ENCODE measurements at regions not wholly inside any gene's neighbourhood (a gene's known extent, or its start where the extent isn't known, plus 50 kb on each side); places are given as distances from the start of the nearest gene placed in this dataset.

- Histone ChIP-seq H3K27ac (ENCODE audit: low read length) (no peak overlapping the region), H3K4me1 (ENCODE audit: low read length) (no peaks in the 10 kb centered on the region), H2AFZ (ENCODE audit: low read length) (no peak overlapping the region), H3K9me3 (ENCODE audit: low read length) (no peaks in the 10 kb centered on the region), H3K4me3 (ENCODE audit: low read length) (no peak overlapping the region), H3K4me2 (ENCODE audit: low read depth, low read length, poor library complexity, severe bottlenecking) (no peak overlapping the region), H3K27me3 (ENCODE audit: low read length) (no peaks in the 10 kb centered on the region), H3K9ac (ENCODE audit: low read length) (no peak overlapping the region), H3K36me3 (ENCODE audit: insufficient read depth, low read length) (no peaks in the 10 kb centered on the region), H4K20me1 (ENCODE audit: insufficient read depth, low read depth, low read length) (no peaks in the 10 kb centered on the region), H3K79me2 (ENCODE audit: low read length) (no peaks in the 10 kb centered on the region), H3K9me2 (replicated peaks; ENCODE audit: insufficient read depth, low read length) (no peaks in the 10 kb centered on the region)
- DNase-seq: no peak
Measured at GRCh38 chrX:114332766-114333165, 251.1 kb upstream of the HTR2C start.

- H3K4me2 ChIP-seq (ENCODE audit: low read depth, low read length, poor library complexity, severe bottlenecking): no peak overlapping the region
- H3K27me3 ChIP-seq (ENCODE audit: low read length): no peaks in the 10 kb centered on the region
- no peak overlapping the region for H3K27ac ChIP-seq (ENCODE audit: low read length)
- H4K20me1 ChIP-seq (ENCODE audit: insufficient read depth, low read depth, low read length): no peaks in the 10 kb centered on the region
- no peaks in the 10 kb centered on the region for H3K9me2 ChIP-seq (replicated peaks; ENCODE audit: insufficient read depth, low read length)
- H3K9me3 ChIP-seq (ENCODE audit: low read length): no peaks in the 10 kb centered on the region
- H3K4me3 ChIP-seq (ENCODE audit: low read length): no peak overlapping the region
- H3K9ac ChIP-seq (ENCODE audit: low read length): no peak overlapping the region
- no peak overlapping the region for H2AFZ ChIP-seq (ENCODE audit: low read length)
- H3K4me1 ChIP-seq (ENCODE audit: low read length): no peaks in the 10 kb centered on the region
- H3K36me3 ChIP-seq (ENCODE audit: insufficient read depth, low read length): no peaks in the 10 kb centered on the region
- no peaks in the 10 kb centered on the region for H3K79me2 ChIP-seq (ENCODE audit: low read length)
- DNase-seq: no peak
Measured at GRCh38 chrX:114334473-114334982, 249.4 kb upstream of the HTR2C start.

- no peaks in the 10 kb centered on the region for H3K9me3 ChIP-seq (ENCODE audit: low read length)
- no peaks in the 10 kb centered on the region for H3K4me1 ChIP-seq (ENCODE audit: low read length)
- no peak overlapping the region for H2AFZ ChIP-seq (ENCODE audit: low read length)
- H3K9me2 ChIP-seq (replicated peaks; ENCODE audit: insufficient read depth, low read length): no peaks in the 10 kb centered on the region
- no peaks in the 10 kb centered on the region for H3K36me3 ChIP-seq (ENCODE audit: insufficient read depth, low read length)
- no peak overlapping the region for H3K27ac ChIP-seq (ENCODE audit: low read length)
- DNase-seq: no peak
- no peak overlapping the region for H3K4me3 ChIP-seq (ENCODE audit: low read length)
- H3K4me2 ChIP-seq (ENCODE audit: low read depth, low read length, poor library complexity, severe bottlenecking): no peak overlapping the region
- no peaks in the 10 kb centered on the region for H3K79me2 ChIP-seq (ENCODE audit: low read length)
- no peak overlapping the region for H3K9ac ChIP-seq (ENCODE audit: low read length)
- H4K20me1 ChIP-seq (ENCODE audit: insufficient read depth, low read depth, low read length): no peaks in the 10 kb centered on the region
- H3K27me3 ChIP-seq (ENCODE audit: low read length): no peaks in the 10 kb centered on the region
Measured at GRCh38 chrX:114338870-114339269, 245.0 kb upstream of the HTR2C start.

GRCh38 chrX:114344756-114345349 lies 239.0 kb upstream of the HTR2C start:
- H2AFZ ChIP-seq (ENCODE audit: low read length): no peak overlapping the region

GRCh38 chrX:114361076-114361725 lies 222.7 kb upstream of the HTR2C start:
- H3K79me2 ChIP-seq (ENCODE audit: low read length): no peaks in the 10 kb centered on the region
- H3K4me1 ChIP-seq (ENCODE audit: low read length): no peaks in the 10 kb centered on the region
- no peaks in the 10 kb centered on the region for H4K20me1 ChIP-seq (ENCODE audit: insufficient read depth, low read depth, low read length)
- no peak overlapping the region for H2AFZ ChIP-seq (ENCODE audit: low read length)
- H3K4me2 ChIP-seq (ENCODE audit: low read depth, low read length, poor library complexity, severe bottlenecking): no peak overlapping the region
- H3K27me3 ChIP-seq (ENCODE audit: low read length): no peaks in the 10 kb centered on the region
- no peak overlapping the region for H3K27ac ChIP-seq (ENCODE audit: low read length)
- DNase-seq: no peak
- H3K9me2 ChIP-seq (replicated peaks; ENCODE audit: insufficient read depth, low read length): no peaks in the 10 kb centered on the region
- no peaks in the 10 kb centered on the region for H3K9me3 ChIP-seq (ENCODE audit: low read length)
- H3K36me3 ChIP-seq (ENCODE audit: insufficient read depth, low read length): no peaks in the 10 kb centered on the region
- no peak overlapping the region for H3K4me3 ChIP-seq (ENCODE audit: low read length)
- H3K9ac ChIP-seq (ENCODE audit: low read length): no peak overlapping the region

More at GRCh38 chrX:114344756-114345349, 239.0 kb upstream of the HTR2C start:
- H3K36me3 ChIP-seq (ENCODE audit: insufficient read depth, low read length): no peaks in the 10 kb centered on the region
- no peaks in the 10 kb centered on the region for H3K9me2 ChIP-seq (replicated peaks; ENCODE audit: insufficient read depth, low read length)
- H3K27me3 ChIP-seq (ENCODE audit: low read length): no peaks in the 10 kb centered on the region
- H3K27ac ChIP-seq (ENCODE audit: low read length): no peak overlapping the region
- H3K4me1 ChIP-seq (ENCODE audit: low read length): peaks cover 13% of the 10 kb centered on the region
- H3K4me2 ChIP-seq (ENCODE audit: low read depth, low read length, poor library complexity, severe bottlenecking): no peak overlapping the region
- no peak overlapping the region for H3K9ac ChIP-seq (ENCODE audit: low read length)
- H3K9me3 ChIP-seq (ENCODE audit: low read length): no peaks in the 10 kb centered on the region
- peak; percentile 87 for DNase-seq
- H3K4me3 ChIP-seq (ENCODE audit: low read length): no peak overlapping the region
- no peaks in the 10 kb centered on the region for H3K79me2 ChIP-seq (ENCODE audit: low read length)
- no peaks in the 10 kb centered on the region for H4K20me1 ChIP-seq (ENCODE audit: insufficient read depth, low read depth, low read length)

GRCh38 chrX:114363346-114363745 lies 220.5 kb upstream of the HTR2C start:
- DNase-seq: no peak
- Histone ChIP-seq H3K36me3 (ENCODE audit: insufficient read depth, low read length) (no peaks in the 10 kb centered on the region), H3K27ac (ENCODE audit: low read length) (no peak overlapping the region), H3K9me3 (ENCODE audit: low read length) (no peaks in the 10 kb centered on the region), H3K4me3 (ENCODE audit: low read length) (no peak overlapping the region), H3K9ac (ENCODE audit: low read length) (no peak overlapping the region), H3K79me2 (ENCODE audit: low read length) (no peaks in the 10 kb centered on the region), H3K4me1 (ENCODE audit: low read length) (no peaks in the 10 kb centered on the region), H3K27me3 (ENCODE audit: low read length) (no peaks in the 10 kb centered on the region), H2AFZ (ENCODE audit: low read length) (no peak overlapping the region), H4K20me1 (ENCODE audit: insufficient read depth, low read depth, low read length) (no peaks in the 10 kb centered on the region), H3K9me2 (replicated peaks; ENCODE audit: insufficient read depth, low read length) (no peaks in the 10 kb centered on the region), H3K4me2 (ENCODE audit: low read depth, low read length, poor library complexity, severe bottlenecking) (no peak overlapping the region)

GRCh38 chrX:114365065-114365834 lies 218.6 kb upstream of the HTR2C start:
- Histone ChIP-seq H3K36me3 (ENCODE audit: insufficient read depth, low read length) (no peaks in the 10 kb centered on the region), H4K20me1 (ENCODE audit: insufficient read depth, low read depth, low read length) (no peaks in the 10 kb centered on the region), H3K9me3 (ENCODE audit: low read length) (no peaks in the 10 kb centered on the region), H2AFZ (ENCODE audit: low read length) (no peak overlapping the region), H3K27ac (ENCODE audit: low read length) (no peak overlapping the region), H3K9ac (ENCODE audit: low read length) (no peak overlapping the region), H3K9me2 (replicated peaks; ENCODE audit: insufficient read depth, low read length) (no peaks in the 10 kb centered on the region), H3K27me3 (ENCODE audit: low read length) (no peaks in the 10 kb centered on the region), H3K4me3 (ENCODE audit: low read length) (no peak overlapping the region), H3K4me2 (ENCODE audit: low read depth, low read length, poor library complexity, severe bottlenecking) (no peak overlapping the region), H3K4me1 (ENCODE audit: low read length) (no peaks in the 10 kb centered on the region), H3K79me2 (ENCODE audit: low read length) (no peaks in the 10 kb centered on the region)
- DNase-seq: no peak

- Histone ChIP-seq H3K9me2 (replicated peaks; ENCODE audit: insufficient read depth, low read length) (no peaks in the 10 kb centered on the region), H4K20me1 (ENCODE audit: insufficient read depth, low read depth, low read length) (no peaks in the 10 kb centered on the region), H3K27me3 (ENCODE audit: low read length) (no peaks in the 10 kb centered on the region), H3K4me2 (ENCODE audit: low read depth, low read length, poor library complexity, severe bottlenecking) (no peak overlapping the region), H3K9ac (ENCODE audit: low read length) (no peak overlapping the region), H3K27ac (ENCODE audit: low read length) (no peak overlapping the region), H3K4me1 (ENCODE audit: low read length) (no peaks in the 10 kb centered on the region), H3K36me3 (ENCODE audit: insufficient read depth, low read length) (no peaks in the 10 kb centered on the region), H3K79me2 (ENCODE audit: low read length) (no peaks in the 10 kb centered on the region), H3K9me3 (ENCODE audit: low read length) (no peaks in the 10 kb centered on the region), H2AFZ (ENCODE audit: low read length) (no peak overlapping the region), H3K4me3 (ENCODE audit: low read length) (no peak overlapping the region)
- DNase-seq: no peak
Measured at GRCh38 chrX:114372937-114373336, 210.9 kb upstream of the HTR2C start.
